Progenitor cell of endocrine pancreas (in vitro differentiated cells): ENCODE measurements at regions not wholly inside any gene's neighbourhood (a gene's known extent, or its start where the extent isn't known, plus 50 kb on each side); places are given as distances from the start of the nearest gene placed in this dataset.

Source experiments
- DNase-seq: peaks from one replicate; pipeline ENCODE4 v3.0.0; 2021; ENCODE audit warnings: low spot score; ENCODE audit not compliant: unreplicated experiment
- H3K27ac Mint-ChIP-seq: 2 replicates; pipeline ENCODE4 v1.8.0; 2021; ENCODE audit warnings: mild to moderate bottlenecking, moderate library complexity, mixed read lengths
- H3K27me3 Mint-ChIP-seq: 2 replicates; pipeline ENCODE4 v1.8.0; 2021; ENCODE audit warnings: mixed read lengths
- H3K36me3 Mint-ChIP-seq: 2 replicates; pipeline ENCODE4 v1.8.0; 2022; ENCODE audit warnings: mixed read lengths; ENCODE audit not compliant: insufficient read depth
- H3K4me1 Mint-ChIP-seq: 2 replicates; pipeline ENCODE4 v1.8.0; 2021; ENCODE audit warnings: low read depth, mixed read lengths
- H3K4me3 Mint-ChIP-seq: 2 replicates; pipeline ENCODE4 v1.8.0; 2021; ENCODE audit warnings: low read depth, mild to moderate bottlenecking, moderate library complexity, mixed read lengths
- H3K9me3 Mint-ChIP-seq: 2 replicates; pipeline ENCODE4 v1.8.0; 2021; ENCODE audit warnings: low read depth, mixed read lengths
- TF ChIP-seq, protein P1 (sequence below): fragments of 200-600 bp; sonication (generic); IDR thresholded peaks from one replicate; pipeline ENCODE4 v1.5.0; 2021; ENCODE audit warnings: antibody characterized with exemption, mild to moderate bottlenecking; ENCODE audit not compliant: unreplicated experiment

DNA sequence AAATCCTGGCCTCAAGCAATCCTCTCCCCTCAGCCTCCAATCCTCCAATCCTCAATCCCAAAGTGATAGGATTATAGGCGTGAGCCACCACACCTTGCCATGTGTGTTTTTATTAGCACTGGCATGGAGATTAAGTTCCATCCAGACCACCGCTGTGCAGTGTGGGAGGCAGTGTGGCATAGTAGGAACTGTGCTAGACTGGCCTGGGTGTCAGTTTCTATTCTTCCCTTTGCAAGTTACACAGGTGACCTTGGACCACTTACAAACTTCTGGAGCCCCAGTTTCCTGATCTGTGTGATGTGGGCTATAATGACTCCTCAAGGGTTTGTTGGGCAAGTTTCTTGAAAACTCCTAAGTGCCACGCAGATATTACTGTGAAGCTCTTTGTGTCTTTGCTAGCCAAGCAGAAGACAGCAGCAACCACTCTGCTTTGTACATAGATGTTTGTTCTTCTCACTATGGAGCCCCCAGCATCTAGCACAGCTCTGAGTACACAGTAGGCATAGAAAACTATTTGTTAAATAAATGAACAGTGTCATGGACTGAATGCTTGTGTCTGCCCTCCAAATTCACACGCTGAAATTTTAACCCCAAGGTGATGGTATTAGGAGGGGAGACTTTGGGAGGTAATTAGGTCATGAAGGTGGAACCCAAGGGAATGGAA, 93.0 kb downstream of the LBH start:
- no peaks in the 10 kb centered on the region for H3K4me1 Mint-ChIP-seq
- H3K9me3 Mint-ChIP-seq, result no peaks in the 10 kb centered on the region
- no peak for DNase-seq
- TF ChIP-seq, protein P1, sequence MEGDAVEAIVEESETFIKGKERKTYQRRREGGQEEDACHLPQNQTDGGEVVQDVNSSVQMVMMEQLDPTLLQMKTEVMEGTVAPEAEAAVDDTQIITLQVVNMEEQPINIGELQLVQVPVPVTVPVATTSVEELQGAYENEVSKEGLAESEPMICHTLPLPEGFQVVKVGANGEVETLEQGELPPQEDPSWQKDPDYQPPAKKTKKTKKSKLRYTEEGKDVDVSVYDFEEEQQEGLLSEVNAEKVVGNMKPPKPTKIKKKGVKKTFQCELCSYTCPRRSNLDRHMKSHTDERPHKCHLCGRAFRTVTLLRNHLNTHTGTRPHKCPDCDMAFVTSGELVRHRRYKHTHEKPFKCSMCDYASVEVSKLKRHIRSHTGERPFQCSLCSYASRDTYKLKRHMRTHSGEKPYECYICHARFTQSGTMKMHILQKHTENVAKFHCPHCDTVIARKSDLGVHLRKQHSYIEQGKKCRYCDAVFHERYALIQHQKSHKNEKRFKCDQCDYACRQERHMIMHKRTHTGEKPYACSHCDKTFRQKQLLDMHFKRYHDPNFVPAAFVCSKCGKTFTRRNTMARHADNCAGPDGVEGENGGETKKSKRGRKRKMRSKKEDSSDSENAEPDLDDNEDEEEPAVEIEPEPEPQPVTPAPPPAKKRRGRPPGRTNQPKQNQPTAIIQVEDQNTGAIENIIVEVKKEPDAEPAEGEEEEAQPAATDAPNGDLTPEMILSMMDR, result no peak
- H3K36me3 Mint-ChIP-seq, result no peaks in the 10 kb centered on the region
- no peak overlapping the region for H3K27ac Mint-ChIP-seq
- H3K27me3 Mint-ChIP-seq, result peaks cover 14% of the 10 kb centered on the region
- no peak overlapping the region for H3K4me3 Mint-ChIP-seq

DNA sequence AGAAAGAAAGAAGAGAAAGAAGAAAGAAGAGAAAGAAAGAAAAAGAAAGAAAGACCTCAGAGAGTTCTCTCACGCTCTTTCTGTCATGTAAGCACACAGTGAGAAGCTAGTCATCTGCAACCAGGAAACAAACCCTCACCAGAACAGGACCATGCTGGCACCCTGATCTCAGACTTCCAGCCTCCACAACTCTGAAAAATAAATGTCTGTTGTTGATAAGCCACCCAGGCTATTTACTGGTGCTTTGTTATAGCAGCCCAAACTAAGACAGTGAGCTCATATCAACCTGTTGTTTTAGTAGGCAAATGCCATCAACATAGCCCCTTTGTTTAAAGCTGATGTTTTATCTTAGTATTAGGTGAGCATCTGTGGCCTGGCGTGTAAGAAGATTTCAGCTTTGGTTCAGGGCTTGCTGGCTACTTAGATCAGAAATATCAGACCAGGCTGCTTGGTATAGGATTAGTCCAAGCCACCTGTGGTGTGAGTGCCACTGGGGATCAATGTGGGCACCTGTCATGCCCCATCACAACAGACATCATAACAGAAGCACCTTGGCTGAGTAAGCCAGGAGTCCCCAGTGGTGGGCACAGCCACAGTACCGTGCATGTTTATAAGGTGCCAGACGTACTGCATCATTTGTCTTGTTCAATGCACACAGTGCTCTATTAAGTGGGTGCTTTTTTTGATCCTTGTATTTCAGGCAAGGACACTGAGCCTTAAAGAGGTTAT, 94.4 kb downstream of the LBH start:
- DNase-seq, result no peak
- Mint-ChIP-seq H3K4me1 (no peaks in the 10 kb centered on the region), H3K27ac (no peak overlapping the region), H3K9me3 (no peaks in the 10 kb centered on the region), H3K27me3 (peaks cover 13% of the 10 kb centered on the region), H3K36me3 (no peaks in the 10 kb centered on the region), H3K4me3 (no peak overlapping the region)
- TF ChIP-seq, protein P1, result no peak

DNA sequence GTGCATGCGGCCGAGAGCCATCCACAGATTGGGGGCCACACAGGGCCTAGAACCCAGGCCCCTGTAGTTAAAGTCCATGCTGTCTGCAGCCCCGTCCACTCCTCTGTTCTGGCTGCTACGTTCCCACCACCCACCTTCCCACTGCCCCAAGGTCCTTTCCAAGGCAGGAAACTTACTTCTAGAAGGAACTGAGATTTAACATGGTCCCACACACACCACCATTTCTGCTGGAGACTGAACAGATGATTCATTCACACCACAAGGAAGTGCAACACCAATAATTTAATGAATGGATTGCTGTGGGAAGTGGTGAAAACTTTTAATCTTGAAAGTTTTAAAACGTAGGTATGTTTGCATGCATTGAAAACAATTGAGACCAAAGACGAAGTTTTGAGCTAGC, 95.2 kb downstream of the LBH start:
- H3K4me1 Mint-ChIP-seq, result no peaks in the 10 kb centered on the region
- DNase-seq, result no peak

DNA sequence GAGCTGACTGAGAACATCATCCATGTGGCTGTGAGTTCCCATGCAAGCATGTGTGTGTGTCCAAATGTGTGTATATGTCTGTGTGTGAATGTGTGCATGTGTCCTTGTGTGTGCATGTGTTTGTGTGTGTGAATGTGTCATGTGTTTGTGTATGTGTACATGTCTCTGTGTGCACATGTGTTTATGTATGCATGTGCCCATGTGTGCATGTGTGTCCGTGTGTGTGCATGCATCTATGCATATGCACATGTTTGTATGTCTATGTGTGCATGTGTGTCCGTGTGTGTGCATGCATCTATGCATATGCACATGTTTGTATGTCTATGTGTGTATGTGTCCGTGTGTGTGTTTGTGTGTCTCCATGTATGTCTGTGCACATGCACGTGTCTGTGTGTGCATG, 99.7 kb downstream of the LBH start:
- TF ChIP-seq, protein P1, result no peak
- no peaks in the 10 kb centered on the region for H3K36me3 Mint-ChIP-seq
- H3K27ac Mint-ChIP-seq, result no peak overlapping the region
- peaks cover 5% of the 10 kb centered on the region for H3K27me3 Mint-ChIP-seq
- DNase-seq, result no peak
- no peak overlapping the region for H3K4me3 Mint-ChIP-seq
- no peaks in the 10 kb centered on the region for H3K9me3 Mint-ChIP-seq
- peaks cover 13% of the 10 kb centered on the region for H3K4me1 Mint-ChIP-seq

More for the DNA sequence above, 95.2 kb downstream of the LBH start:
- Mint-ChIP-seq H3K36me3 (no peaks in the 10 kb centered on the region), H3K27ac (no peak overlapping the region), H3K4me3 (no peak overlapping the region), H3K27me3 (peaks cover 7% of the 10 kb centered on the region), H3K9me3 (no peaks in the 10 kb centered on the region)
- TF ChIP-seq, protein P1, result no peak

DNA sequence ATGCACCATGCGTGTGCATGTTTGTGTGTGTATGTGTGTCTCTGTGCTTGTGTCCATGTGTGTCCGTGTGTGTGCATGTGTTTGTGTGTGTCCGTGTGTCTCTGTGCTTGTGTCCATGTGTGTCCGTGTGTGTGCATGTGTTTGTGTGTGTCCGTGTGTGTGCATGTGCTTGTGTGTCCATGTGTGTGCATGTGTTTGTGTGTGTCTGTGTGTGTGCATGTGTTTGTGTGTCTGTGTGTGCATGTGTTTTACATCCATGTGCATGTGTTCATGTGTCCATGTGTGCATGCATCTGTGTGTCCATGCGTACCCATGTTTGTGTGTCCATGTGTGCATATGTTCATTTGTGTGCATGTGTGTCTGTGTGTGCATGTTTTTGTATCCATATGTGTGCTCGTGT, 100.5 kb downstream of the LBH start:
- H3K36me3 Mint-ChIP-seq, result no peaks in the 10 kb centered on the region
- no peak overlapping the region for H3K27ac Mint-ChIP-seq
- H3K4me3 Mint-ChIP-seq, result no peak overlapping the region
- TF ChIP-seq, protein P1, result no peak
- peaks cover 5% of the 10 kb centered on the region for H3K27me3 Mint-ChIP-seq
- H3K9me3 Mint-ChIP-seq, result no peaks in the 10 kb centered on the region
- peaks cover 19% of the 10 kb centered on the region for H3K4me1 Mint-ChIP-seq
- DNase-seq, result no peak
